Cardiac fibroblast (primary cell): ENCODE measurements at regions not wholly inside any gene's neighbourhood (a gene's known extent, or its start where the extent isn't known, plus 50 kb on each side); places are given as distances from the start of the nearest gene placed in this dataset.

ENCODE experiments used
- DNase-seq, 2 donors: peaks; one replicate each; pipeline versions ENCODE4 v3.0.0 to v3.0.0-alpha.2; 2010; ENCODE audit warnings: low read depth in 2 of 2
- H3K4me3 ChIP-seq, 2 donors: replicated peaks in 1 of 2; 1 replicate in 1 of 2; 2 replicates in 1 of 2; pipeline ENCODE4 v1.5.1; 2011; ENCODE audit warnings: low read depth in 2 of 2, low read length in 2 of 2, mild to moderate bottlenecking in 2 of 2, moderate library complexity in 1 of 2
- CTCF ChIP-seq: IDR thresholded peaks from one replicate; pipeline ENCODE4 v1.5.1; 2011; ENCODE audit warnings: low read depth, mild to moderate bottlenecking, low read length, inconsistent platforms

GRCh38 chr9:32723789-32724325 lies 59.5 kb upstream of the TMEM215 start:
- TF ChIP-seq CTCF, result no peak
- DNase-seq, result peak in 1 of 2 donors; percentile 12
- H3K4me3 ChIP-seq, result no peak overlapping the region

- TF ChIP-seq CTCF, result no peak
- H3K4me3 ChIP-seq, result no peak overlapping the region
- peak; percentile 10 to 15 for DNase-seq
These were observed 58.1 kb upstream of the TMEM215 start for GRCh38 chr9:32725066-32725860.

GRCh38 chr9:32728181-32728580 lies 55.2 kb upstream of the TMEM215 start:
- no peak for TF ChIP-seq CTCF
- no peak overlapping the region for H3K4me3 ChIP-seq
- DNase-seq, result no peak
